ENCODE measurements at regions not wholly inside any gene's neighbourhood (a gene's known extent, or its start where the extent isn't known, plus 50 kb on each side); places are given as distances from the start of the nearest gene placed in this dataset.
A peak's percentile ranks its signal among the peaks of the same experiment; 100 is the strongest.
"Not testable (repeated sequence)": the region's sequence is repeated elsewhere in the genome, so short reads cannot be mapped to it uniquely, and the experiment has no call there.

- DNase-seq (ENCODE audit: low read depth) = no peak
These were observed 120.2 kb upstream of the BANK1 start for GRCh38 chr4:101670370-101670769.

GRCh38 chr4:101669832-101670188 is 120.7 kb upstream of the BANK1 start:
- no peak for DNase-seq (ENCODE audit: low read depth)

- no peak for DNase-seq (ENCODE audit: low read depth)
These were observed 121.2 kb upstream of the BANK1 start for GRCh38 chr4:101669138-101669831.

- peak; percentile 13 for DNase-seq (ENCODE audit: low read depth)
These were observed 123.2 kb upstream of the BANK1 start for GRCh38 chr4:101667348-101667747.

DNA sequence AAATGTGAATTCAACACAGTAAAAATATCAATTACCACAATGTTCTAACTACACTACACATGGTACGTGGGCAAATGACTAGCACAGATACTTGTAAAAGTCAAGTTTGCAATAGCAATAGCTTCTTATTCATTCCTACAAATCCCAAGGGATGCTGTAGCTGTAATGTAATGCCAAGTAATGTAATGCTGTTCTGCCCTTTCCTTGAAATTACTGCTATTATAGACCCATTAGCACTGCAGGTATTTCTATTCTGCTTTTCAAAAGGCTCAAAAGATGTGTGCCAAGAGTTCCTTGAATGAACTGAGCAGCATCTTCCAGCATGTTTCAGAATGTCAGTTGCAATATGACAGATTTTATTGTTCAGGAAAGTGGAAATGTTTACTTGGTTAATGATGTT is 129.9 kb upstream of the BANK1 start:
- no peak for DNase-seq (ENCODE audit: low read depth)

DNA sequence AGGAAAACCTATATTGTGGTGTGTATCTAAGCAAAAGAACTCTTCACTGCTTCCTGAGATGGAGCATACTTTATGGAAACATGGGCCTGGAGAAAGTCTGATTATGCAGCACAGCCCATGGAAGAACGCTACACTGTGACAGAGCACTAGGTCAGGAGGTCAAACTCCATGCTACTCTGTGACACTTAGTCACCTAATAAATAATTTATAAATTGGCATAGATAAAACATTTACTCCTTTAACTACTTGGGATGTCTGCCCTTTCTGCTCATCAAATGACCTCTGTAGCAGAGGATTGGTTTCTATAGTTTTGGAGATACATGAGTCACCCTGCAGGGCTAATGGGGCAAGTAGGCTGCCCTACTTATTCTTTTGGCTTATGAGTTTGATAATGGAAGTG is 134.7 kb upstream of the BANK1 start:
- no peak for DNase-seq (ENCODE audit: low read depth)

DNA sequence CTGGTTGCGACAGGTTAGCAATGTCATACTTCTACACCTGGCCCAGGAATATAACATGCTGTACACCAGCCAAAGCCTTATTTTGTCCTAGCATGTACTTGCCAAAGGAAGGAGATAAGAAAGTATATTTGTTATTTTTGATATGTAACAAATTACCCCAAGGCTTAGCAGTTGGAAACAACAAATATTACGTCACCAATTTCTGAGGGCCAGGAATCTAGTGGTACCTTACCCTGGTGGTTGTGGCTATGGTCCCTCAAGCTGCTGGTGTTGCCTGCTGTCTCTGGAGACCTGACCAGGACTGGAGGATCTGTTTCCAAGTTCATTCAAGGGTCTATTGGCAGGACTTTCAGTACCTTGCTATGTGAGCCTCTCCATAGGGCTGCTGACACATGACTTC is 135.5 kb upstream of the BANK1 start:
- no peak for DNase-seq (ENCODE audit: low read depth)

GRCh38 chr4:101651778-101652177 is 138.8 kb upstream of the BANK1 start:
- no peak for DNase-seq (ENCODE audit: low read depth)

DNA sequence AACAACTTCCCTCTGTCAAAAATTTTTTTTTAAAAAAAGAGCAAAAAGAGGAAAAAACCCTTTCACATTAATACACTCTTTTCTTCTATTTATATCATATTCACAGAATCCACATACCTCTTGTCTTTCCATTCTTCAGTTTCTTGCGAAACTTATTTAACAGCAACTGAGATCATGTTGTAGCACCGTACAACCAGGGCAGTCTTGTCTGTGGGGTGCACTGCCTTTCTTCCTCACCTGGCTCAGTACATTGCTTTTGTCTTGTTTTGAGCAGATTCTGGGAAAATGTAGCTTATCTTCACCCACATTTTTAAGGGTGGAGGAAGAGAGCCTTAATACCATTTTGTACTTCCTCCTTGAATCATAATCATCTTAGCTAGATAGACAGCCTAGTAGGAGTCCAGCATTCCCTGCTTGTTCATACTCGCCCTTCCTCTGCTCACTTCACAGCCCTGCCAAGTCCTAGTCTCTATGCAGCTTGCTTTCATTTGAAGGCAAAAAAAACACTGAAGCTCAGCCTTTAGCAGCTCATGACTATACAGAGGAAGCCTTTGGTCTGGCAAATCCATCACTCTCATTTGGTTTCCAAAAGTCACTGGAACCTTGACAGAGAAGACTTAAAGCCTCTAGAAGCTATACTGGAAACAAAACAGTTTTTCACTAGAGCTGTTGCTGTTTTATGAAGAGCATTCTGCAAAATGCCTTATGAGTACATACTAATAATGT is 140.6 kb upstream of the BANK1 start:
- no peak for DNase-seq (ENCODE audit: low read depth)

- DNase-seq (ENCODE audit: low read depth) = no peak
These were observed 142.9 kb upstream of the BANK1 start for GRCh38 chr4:101647710-101648034.

DNA sequence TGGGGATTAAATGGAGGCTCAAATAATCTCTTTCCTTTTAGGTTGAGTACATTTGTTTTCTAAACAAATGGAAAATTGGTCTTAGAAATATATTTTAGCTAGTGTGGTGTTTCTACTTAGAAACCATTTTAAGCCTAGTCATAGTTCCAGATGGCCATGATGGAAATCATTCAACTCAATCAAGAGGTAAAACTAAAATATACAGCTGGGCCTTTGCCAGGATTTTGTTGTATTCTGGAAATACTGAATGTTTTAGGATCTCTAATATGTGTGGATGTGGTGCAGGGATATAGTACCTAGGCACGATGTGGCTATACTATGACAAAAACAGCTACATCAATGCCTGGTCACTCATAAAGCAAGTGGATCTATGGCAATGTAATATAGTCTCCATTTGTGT is 146.0 kb upstream of the BANK1 start:
- no peak for DNase-seq (ENCODE audit: low read depth)

DNA sequence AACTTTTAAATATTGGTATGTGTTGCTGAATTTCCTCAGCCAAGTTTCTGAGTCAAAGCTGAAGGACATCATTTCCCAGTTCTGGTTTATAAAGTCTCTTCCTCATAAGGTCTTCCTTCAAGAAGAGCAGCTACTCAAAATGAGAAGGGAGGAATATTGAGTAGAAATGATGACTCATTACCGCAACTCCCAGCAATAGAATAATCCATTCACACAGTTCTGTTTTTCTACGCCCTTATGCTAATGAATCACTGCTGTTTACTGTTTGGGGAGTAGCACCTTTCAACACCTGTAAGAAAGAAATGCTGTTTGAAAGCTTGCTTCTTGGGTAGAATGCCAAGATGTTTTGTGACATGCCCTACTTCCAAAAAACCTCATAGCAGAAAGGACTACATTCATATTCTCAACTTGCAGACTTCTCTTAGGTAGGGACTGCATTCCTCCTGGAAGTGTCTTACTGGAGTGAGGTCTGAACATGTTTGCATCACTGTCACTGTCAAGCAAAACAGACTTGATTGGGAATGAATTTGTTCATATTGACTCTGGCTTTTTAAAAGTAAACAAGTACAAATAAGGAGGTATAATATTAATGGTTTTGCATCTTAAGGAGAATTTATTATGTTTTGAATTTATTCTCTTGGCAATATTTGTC is 147.2 kb upstream of the BANK1 start:
- DNase-seq (ENCODE audit: low read depth) = no peak

- not testable (repeated sequence) for DNase-seq (ENCODE audit: low read depth)
These were observed 157.8 kb upstream of the BANK1 start for GRCh38 chr4:101632766-101633165.

GRCh38 chr4:101630319-101630986 is 160.1 kb upstream of the BANK1 start:
- DNase-seq (ENCODE audit: low read depth) = no peak

- peak; percentile 33 for DNase-seq (ENCODE audit: low read depth)
These were observed 169.4 kb upstream of the BANK1 start for GRCh38 chr4:101621120-101621519.

DNA sequence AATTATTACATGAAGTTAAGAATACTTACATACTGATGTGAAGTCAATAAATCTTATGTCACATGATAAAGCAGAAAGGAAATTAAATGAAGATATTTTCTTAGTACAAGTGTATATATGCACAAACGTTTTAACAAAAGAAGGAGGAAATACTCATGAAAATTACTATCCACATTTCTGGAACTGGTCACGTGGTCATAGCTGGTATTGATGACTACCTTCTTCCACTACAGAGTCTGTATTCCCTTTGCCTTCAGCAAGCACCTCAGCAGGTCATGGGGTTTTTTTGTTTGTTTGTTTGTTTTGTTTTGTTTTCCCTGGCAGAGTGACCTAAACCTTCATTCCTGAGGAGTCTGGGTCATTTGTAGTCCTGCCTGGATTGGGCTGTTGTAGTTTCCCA is 174.9 kb upstream of the BANK1 start:
- DNase-seq (ENCODE audit: low read depth) = no peak

DNA sequence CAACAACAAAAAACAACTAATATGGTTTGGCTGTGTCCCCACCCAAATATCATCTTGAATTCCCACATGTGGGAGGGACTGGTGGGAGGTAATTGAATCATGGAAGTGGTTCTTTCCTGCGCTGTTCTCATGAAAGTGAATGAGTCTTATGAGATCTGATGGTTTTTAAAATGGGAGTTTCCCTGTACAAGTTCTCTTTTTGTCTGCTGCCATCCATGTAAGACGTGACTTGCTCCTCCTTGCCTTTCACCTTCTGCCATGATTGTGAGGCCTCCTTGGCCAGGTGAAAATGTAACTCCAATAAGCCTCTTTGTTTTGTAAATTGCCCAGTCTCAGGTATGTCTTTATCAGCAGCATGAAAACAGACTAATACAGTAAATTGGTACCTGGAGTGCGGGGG is 183.5 kb upstream of the BANK1 start:
- not testable (repeated sequence) for DNase-seq (ENCODE audit: low read depth)

DNA sequence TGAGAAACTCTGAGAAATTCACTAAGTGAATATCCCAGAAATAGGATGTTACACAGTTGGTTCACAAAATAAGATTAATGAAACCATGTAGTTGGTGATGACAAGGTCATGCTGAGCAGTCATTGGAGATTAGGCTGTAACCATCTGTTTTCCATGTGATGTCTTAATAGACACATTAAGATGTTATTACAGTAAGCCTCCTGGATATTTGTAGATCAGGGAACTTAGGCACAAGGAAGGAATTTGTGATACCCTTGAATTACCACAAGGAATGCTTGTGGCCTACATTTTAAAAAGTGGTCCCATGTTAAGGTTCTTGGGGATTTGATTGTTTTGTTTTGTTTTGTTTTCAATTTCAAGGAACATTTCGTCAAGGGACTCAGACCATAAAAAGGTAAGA is 185.6 kb upstream of the BANK1 start:
- peak; percentile 4 for DNase-seq (ENCODE audit: low read depth)

DNA sequence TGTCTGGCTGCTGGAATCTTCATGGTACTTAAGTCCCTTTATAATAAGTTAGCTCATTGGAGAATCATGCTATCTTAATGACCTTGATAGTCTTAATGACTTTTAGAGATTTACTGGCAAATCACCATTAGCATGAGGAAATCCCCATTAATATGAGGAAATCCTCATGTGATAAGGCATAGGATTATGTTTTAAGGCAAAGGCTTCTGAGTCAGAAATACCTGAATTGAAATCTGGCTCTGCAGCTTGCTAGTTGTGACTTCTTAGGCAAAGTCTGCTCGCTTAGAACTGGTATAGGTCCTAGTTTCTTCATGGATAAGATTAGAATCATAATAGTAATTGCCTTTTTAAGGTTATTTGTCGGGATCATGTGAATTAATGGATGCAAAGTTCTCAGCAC is 190.2 kb upstream of the BANK1 start:
- DNase-seq (ENCODE audit: low read depth) = no peak

DNA sequence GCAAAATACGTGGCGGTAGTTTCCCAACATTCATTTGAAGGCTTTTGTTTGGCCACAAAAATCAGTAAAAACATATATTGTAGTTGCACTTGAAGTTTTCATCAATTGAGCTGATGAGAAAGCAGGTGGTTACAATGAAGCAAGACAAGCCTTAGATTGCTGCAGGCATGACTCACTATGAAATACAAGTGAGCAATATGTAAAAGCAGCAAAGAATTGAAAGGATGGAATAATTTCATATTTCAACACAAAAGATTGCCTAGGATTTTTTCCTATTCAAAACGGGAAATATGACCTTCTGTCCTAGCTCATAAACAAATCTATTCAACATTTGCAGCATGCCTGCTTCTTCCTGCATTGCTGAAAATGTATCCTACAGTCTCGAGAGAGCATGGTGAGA is 190.9 kb upstream of the BANK1 start:
- peak; percentile 23 for DNase-seq (ENCODE audit: low read depth)

- no peak for DNase-seq (ENCODE audit: low read depth)
These were observed 193.6 kb upstream of the BANK1 start for GRCh38 chr4:101596781-101597552.

DNA sequence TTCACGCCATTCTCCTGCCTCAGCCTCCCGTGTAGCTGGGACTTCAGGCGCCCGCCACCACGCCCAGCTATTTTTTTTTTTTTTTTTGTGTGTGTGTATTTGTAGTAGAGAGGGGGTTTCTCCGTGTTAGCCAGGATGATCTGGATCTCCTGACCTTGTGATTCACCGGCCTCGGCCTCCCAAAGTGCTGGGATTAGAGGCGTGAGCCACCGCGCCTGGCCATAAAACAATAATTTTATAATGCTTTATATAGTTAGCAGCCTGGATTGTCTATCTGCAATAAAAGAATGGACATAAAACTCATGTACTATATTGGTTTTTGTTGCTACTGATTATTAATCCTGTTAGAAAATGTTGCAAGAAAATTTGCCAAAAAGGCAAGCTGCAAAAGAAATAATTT is 195.9 kb upstream of the BANK1 start:
- DNase-seq (ENCODE audit: low read depth) = no peak
